ENCODE measurements at regions not wholly inside any gene's neighbourhood (a gene's known extent, or its start where the extent isn't known, plus 50 kb on each side); places are given as distances from the start of the nearest gene placed in this dataset.
"Not testable (repeated sequence)": the region's sequence is repeated elsewhere in the genome, so short reads cannot be mapped to it uniquely, and the experiment has no call there.

DNA sequence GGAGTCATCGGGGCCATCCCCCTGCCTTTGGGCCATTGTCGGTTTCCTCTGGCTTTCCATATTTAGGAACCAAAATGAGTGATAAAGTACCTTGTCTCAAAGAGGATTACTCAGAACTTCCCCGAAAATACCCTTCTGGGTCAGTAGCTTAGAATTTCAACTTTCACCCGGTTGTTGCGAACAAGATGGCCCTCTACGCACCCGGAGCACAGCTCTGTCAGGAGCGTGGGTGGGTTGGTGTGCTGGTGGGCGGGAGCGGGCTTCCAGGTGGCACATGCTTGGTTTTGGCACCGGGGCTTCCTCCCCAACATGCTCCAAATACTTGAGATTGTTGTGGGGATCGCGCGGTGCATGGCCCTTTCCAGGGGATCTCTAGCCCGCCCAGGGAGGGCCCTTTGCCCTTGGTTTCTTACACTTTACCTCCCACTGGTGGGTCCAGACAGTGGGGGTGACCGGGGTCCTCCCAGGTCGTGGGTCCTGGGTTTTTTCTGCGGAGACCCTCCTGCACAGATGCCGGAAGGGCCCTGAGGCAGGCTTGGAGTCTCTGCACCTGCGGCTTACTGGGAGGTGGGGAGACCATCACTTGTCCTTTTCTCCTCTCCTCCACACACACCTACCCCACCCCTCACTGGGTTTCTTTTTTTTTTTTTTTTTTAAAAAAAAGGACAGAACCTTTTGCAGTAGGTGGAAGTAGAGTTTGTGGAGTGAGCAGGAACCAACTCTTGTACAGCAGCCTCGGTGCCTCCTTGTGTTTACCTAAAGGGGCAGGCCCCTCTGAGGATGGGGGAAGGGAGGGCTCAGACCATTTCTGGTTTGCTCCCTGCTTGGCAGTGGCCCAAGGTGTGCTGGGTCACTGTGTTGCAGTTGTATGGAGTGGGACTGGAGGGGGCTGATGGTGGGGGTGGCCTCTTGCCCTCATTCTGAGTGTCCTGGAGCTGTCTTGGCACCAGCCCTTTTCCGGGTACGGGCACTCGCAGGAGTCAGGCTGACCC is 142.1 kb downstream of the SEC14L1 start:
- peaks cover 0 to 16% (median 8%) of the 10 kb centered on the region in 5 donors for H3K27me3 Mint-ChIP-seq
- peak overlapping the region in 4 of 10 donors; percentile 40 to 99 (median 82) for H3K27ac Mint-ChIP-seq
- DNase-seq = no peak
- peak overlapping the region; percentile 67 to 82 (median 78) for H3K4me3 Mint-ChIP-seq
- no peaks in the 10 kb centered on the region for H3K36me3 Mint-ChIP-seq
- H3K9me3 Mint-ChIP-seq = no peaks in the 10 kb centered on the region
- H3K4me1 Mint-ChIP-seq = peaks cover 9 to 25% (median 16%) of the 10 kb centered on the region in 4 donors
- no peak for ATAC-seq
- POLR2A ChIA-PET = no interaction called here

DNA sequence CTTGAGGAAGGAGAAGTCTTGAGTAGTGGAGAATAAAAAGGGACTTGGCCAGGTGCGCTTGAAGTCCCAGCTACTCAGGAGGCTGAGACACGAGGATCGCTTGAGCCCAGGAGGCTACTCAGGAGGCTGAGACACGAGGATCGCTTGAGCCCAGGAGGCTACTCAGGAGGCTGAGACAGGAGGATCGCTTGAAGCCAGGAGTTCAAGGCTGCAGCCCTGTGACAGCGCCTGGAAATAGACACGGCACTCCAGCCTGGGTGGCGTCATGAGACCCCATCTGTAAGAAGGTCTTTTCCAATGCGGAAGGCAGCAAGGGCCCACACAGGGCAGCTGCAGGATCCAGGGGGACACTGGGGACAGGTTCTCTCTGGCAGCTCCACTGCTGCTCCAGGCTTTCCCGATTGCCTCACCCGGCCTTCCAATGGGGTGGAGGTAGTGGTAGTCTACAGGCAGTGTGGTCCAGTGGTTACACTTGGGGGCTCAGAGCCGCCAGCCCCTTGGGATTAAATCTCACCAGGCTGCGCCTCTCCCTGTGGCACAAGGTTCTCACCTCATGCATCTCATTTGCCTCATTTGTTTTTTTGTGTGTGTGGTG is 143.4 kb downstream of the SEC14L1 start:
- no peak for DNase-seq
- H3K36me3 Mint-ChIP-seq = no peaks in the 10 kb centered on the region
- POLR2A ChIA-PET = interaction anchor here (0.6 kb wide), 1 partner anchor 13 kb away, joined by 3 read pairs; no protein-coding TSS in a partner anchor
- ATAC-seq = no peak
- H3K27me3 Mint-ChIP-seq = peaks cover 0 to 16% (median 8%) of the 10 kb centered on the region in 5 donors
- H3K27ac Mint-ChIP-seq = peak overlapping the region in 1 of 10 donors; percentile 61
- H3K4me3 Mint-ChIP-seq = no peak overlapping the region
- H3K9me3 Mint-ChIP-seq = no peaks in the 10 kb centered on the region
- peaks cover 9 to 25% (median 16%) of the 10 kb centered on the region in 4 donors for H3K4me1 Mint-ChIP-seq

DNA sequence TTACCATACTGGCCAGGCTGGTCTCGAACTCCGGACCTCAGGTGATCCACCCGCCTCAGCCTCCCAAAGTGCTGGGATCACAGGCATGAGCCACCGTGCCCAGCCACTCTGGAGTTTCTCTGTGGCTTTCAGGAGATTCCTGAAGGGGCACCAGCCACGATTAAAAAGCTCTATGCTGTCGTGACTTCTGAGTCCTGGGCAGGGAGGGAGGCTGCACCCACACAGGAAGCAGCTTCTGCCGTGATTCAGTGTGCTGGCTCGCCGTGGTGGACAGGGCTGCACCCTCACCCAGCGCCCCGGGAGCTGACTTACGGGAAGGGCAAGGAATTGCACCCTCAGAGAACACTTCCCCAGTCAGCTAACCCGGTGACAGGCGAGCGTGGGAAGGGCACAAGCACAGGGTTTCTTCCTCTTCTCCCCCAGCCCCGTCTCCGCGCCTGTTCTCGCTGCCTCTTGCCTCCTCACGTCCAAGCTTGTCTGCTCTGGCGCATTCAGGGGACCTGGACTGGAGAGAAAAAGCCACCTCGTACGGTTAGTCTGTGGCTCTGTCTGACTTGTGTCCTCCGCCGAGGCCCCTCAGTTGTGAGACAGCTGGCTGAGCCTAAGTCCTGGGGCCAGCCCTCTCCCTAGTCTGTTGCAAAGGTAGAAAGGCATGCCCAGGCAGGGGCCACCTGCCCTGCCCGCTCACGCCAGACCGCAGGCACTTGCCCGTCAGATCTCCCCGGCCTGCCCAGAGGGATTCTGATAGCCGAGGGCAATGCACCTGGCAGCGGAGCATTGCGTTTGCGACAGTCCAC is 145.0 kb downstream of the SEC14L1 start:
- H3K4me3 Mint-ChIP-seq = no peak overlapping the region
- H3K27ac Mint-ChIP-seq = no peak overlapping the region
- no peaks in the 10 kb centered on the region for H3K36me3 Mint-ChIP-seq
- POLR2A ChIA-PET = no interaction called here
- peaks cover 4 to 17% (median 9%) of the 10 kb centered on the region in 4 donors for H3K4me1 Mint-ChIP-seq
- peaks cover 0 to 11% (median 8%) of the 10 kb centered on the region in 5 donors for H3K27me3 Mint-ChIP-seq
- no peaks in the 10 kb centered on the region for H3K9me3 Mint-ChIP-seq
- ATAC-seq = no peak
- DNase-seq = no peak

DNA sequence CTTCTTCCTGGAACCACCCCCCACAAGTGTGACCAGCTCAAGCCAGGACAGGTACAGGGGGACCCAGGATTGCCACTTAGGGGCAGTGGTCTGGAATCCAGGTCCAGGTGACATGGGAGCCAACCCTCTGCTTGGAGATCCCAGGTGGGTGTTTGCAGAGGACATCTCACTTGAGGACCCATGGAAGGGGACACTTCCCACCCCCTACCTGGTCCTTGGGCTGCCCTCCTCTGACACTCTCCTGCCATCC is 145.5 kb downstream of the SEC14L1 start:
- H3K4me3 Mint-ChIP-seq = no peak overlapping the region
- peak overlapping the region in 1 of 10 donors; percentile 1 for H3K27ac Mint-ChIP-seq
- H3K36me3 Mint-ChIP-seq = no peaks in the 10 kb centered on the region

DNA sequence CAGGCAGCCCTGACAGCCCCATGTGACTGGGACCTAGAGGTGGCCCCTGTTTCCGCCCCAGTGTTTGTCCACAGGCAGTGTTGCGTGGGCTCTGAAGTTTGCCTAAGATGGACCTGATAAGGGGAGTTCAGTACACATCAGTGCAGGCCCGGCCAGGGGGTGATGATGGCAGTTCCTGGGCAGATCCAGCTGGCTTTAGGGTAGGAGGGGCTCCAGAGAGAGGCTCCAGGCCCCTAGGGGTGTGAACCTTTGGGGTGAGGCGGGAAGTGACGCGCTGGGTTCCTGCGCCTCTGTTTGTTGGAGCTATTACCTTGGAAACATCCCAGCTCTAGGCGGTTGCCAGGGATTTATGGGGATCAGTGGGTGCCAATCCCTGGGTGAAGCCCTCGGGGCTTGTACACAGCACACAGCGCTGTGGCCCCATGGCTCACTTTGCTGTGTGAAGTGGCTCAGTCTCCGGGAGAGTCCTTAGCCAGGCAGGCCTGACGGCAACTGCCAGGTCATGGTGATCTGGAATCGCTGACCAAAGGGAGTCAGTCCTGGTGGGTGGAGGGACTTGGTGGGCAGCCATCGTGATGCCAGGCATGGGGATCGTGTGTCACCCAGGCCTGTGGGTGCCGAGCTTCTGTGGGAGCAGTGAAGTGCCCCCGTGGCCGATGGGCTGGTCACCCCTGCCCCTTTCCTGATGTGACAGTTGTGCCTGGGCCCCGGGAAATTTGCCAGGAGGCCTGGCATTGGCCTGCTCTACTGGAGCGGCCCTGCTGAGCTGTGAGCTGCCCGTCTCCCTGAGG is 146.1 kb downstream of the SEC14L1 start:
- Mint-ChIP-seq H3K9me3 (no peaks in the 10 kb centered on the region), H3K36me3 (no peaks in the 10 kb centered on the region), H3K27ac (peak overlapping the region in 1 of 10 donors; percentile 1), H3K27me3 (peaks cover 0 to 8% (median 8%) of the 10 kb centered on the region in 5 donors), H3K4me1 (peaks cover 4 to 12% (median 7%) of the 10 kb centered on the region in 4 donors), H3K4me3 (no peak overlapping the region)
- no peak for ATAC-seq
- POLR2A ChIA-PET = no interaction called here
- no peak for DNase-seq

More for the DNA sequence above, 145.5 kb downstream of the SEC14L1 start:
- peaks cover 0 to 11% (median 8%) of the 10 kb centered on the region in 5 donors for H3K27me3 Mint-ChIP-seq
- POLR2A ChIA-PET = no interaction called here
- no peaks in the 10 kb centered on the region for H3K9me3 Mint-ChIP-seq
- H3K4me1 Mint-ChIP-seq = peaks cover 4 to 17% (median 9%) of the 10 kb centered on the region in 4 donors
- no peak for DNase-seq
- no peak for ATAC-seq

DNA sequence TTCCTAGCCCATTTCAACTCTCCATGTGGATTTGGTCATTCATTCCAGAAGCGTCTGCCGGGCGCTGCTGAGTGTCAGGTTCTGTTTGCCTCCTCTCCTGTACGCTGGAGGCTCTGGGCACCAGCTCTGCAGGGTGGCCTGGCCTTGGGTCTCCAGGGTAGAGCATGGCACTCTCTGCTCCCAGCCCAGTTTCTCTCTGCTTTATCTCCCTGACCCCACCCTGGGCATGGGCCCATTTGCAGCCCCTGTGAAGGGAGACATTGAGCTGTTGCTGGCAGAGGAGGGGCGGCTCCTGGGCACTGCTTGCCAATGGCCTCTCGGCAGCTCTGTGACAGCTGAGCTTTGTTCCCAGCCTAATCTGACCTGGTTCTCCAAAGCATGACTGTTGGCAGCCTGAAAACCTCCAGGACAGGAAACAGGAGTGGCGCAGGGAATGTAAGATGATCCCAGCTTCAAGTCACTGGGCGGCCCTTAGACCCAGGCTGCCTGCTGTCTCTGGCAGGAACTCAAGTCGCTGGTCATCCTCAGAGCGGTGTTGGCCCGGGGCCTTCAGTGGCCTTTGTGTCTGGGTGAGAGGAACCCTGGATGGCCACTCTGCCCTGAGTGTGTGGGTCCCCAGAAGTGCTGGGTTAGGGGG is 146.8 kb downstream of the SEC14L1 start:
- no peaks in the 10 kb centered on the region for H3K9me3 Mint-ChIP-seq
- peak overlapping the region in 1 of 10 donors; percentile 28 for H3K27ac Mint-ChIP-seq
- POLR2A ChIA-PET = no interaction called here
- DNase-seq (no peak), ATAC-seq (no peak)
- H3K4me3 Mint-ChIP-seq = no peak overlapping the region
- no peaks in the 10 kb centered on the region for H3K36me3 Mint-ChIP-seq
- peaks cover 0 to 3% (median under 1%) of the 10 kb centered on the region in 5 donors for H3K27me3 Mint-ChIP-seq
- H3K4me1 Mint-ChIP-seq = peaks cover 0 to 6% (median 1%) of the 10 kb centered on the region in 4 donors

DNA sequence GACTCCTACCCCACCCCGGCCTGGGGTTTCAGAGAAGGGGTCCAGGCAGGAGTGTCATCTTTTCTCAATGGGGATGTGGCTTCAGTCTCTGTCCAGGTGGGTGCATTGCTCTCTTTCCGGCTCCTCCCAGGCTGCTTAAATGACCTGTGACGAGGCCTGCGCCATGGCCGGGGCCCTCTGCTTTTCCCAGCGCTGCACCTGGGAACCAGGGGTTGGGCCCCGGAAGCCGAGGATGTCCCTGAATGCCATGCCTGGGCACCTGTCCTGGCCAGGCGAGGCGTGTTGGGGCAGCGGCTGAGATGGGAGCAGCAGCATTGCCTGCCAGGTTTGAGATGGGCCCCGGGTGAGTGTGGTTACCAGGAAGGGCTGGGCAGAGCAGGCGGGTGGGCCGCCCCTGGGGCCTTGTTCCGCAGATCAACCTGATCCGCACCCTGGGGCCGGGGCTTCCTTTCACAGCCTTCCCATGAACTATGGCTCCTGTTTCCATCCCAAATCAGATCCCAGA is 147.4 kb downstream of the SEC14L1 start:
- Mint-ChIP-seq H3K9me3 (no peaks in the 10 kb centered on the region), H3K4me1 (peaks cover 0 to 6% (median 1%) of the 10 kb centered on the region in 4 donors), H3K36me3 (no peaks in the 10 kb centered on the region), H3K27ac (no peak overlapping the region), H3K27me3 (peaks cover 0 to 3% (median 0%) of the 10 kb centered on the region in 5 donors), H3K4me3 (no peak overlapping the region)
- POLR2A ChIA-PET = no interaction called here
- ATAC-seq (no peak), DNase-seq (no peak)

DNA sequence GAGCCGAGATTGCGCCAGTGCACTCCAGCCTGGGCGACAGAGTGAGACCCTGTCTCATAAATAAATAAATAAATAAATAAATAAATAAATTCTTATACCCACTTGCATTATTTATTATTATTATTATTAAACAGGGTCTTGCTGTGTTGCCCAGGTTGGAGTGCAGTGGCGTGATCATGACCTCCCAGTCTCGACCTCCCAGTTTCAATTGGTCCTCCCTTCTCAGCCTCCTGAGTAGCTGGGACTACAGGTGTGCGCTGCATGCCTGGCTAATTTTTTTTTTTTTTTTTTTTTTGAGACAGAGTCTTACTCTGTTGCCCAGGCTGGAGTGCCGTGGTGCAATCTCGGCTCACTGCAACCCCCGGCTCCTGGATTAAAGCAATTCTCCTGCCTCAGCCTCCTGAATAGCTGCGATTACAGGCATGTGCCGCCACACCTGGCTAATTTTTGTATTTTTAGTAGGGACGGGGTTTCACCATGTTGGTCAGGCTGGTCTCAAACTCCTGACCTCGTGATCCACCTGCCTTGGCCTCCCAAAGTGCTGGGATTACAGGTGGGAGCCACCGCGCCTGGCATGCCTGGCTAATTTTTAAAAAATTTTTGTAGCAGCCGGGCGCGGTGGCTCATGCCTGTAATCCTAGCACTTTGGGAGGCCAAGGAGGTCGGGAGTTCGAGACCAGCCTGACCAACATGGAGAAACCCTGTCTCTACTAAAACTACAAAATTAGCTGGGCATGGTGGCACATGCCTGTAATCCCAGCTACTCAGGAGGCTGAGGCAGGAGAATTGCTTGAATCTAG is 150.2 kb downstream of the SEC14L1 start:
- H3K36me3 Mint-ChIP-seq, H3K4me1 Mint-ChIP-seq, DNase-seq, H3K4me3 Mint-ChIP-seq, H3K27me3 Mint-ChIP-seq, POLR2A ChIA-PET, ATAC-seq, H3K9me3 Mint-ChIP-seq, H3K27ac Mint-ChIP-seq: not testable (repeated sequence)

DNA sequence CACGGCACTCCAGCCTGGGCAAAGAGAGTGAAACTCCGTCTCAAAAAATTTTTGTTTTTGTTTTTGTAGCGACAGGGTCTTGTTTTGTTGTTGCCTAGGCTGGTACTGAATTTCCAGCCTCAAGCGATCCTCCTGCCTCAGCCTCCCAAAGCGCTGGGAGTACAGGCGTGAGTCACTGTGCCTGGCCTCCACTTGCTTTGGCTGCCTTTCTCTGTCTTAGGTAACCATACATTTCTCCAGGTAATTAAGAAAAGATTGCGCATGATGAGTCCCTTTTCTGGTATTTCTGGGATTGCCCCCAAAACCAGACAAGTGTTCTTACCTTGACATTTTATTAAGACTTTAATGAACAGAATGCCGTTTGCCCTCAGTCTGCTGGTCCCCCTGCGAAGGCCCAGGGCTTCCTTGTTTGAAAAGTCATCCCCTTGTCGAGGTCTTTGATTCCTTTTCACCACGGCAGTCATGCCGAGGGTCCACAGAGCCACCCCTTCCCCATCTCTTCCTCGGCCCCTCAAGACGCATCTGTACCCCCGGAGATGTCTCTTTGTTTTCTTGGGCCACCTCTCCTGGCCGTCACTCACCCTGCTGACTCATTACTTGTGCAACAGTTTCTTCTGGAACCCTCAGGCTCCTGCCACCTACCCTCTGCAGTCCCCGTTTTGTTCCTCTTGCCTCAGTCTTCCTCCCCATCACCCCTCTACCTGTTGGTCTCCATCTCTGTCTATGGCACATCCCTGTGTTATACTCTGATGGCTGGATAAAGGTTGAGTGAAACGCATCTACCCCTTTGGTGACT is 151.0 kb downstream of the SEC14L1 start:
- Mint-ChIP-seq H3K4me3 (no peak overlapping the region), H3K4me1 (no peaks in the 10 kb centered on the region), H3K27ac (peak overlapping the region in 1 of 10 donors; percentile 46), H3K36me3 (no peaks in the 10 kb centered on the region), H3K9me3 (no peaks in the 10 kb centered on the region), H3K27me3 (peaks cover 0 to 3% (median 0%) of the 10 kb centered on the region in 5 donors)
- POLR2A ChIA-PET = no interaction called here
- ATAC-seq (no peak), DNase-seq (no peak)

DNA sequence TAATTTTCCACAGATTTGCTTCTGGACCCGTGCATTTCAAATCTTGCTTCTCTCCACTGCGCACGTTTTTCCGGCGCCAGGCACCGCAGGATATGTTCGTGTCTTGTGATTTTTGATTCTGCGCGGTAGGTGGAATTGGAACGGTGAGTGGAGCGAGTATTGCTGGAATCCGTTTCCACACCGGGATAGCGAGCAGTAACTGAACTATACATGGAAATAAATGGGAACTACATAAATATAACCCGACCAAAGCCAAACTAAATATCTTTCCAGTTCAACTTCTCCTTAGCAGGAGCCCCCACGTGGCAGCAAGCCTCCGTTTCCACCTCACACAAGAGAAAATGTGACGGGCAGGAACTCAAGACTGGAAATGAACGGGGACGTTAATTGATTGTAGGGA is 154.0 kb downstream of the SEC14L1 start:
- H3K9me3 Mint-ChIP-seq = peaks cover 0 to 4% (median 0%) of the 10 kb centered on the region in 9 donors
- DNase-seq = no peak

More for the DNA sequence above, 154.0 kb downstream of the SEC14L1 start:
- Mint-ChIP-seq H3K27ac (no peak overlapping the region), H3K4me1 (peaks cover 0 to 3% (median 0%) of the 10 kb centered on the region in 4 donors), H3K27me3 (peaks cover 0 to 3% (median 0%) of the 10 kb centered on the region in 5 donors), H3K36me3 (no peaks in the 10 kb centered on the region), H3K4me3 (no peak overlapping the region)
- no peak for ATAC-seq
- POLR2A ChIA-PET = no interaction called here

Measured in naive thymus-derived CD8-positive, alpha-beta T cell (primary cell).